Astrocyte (in vitro differentiated cells and primary cell): ENCODE measurements at regions not wholly inside any gene's neighbourhood (a gene's known extent, or its start where the extent isn't known, plus 50 kb on each side); places are given as distances from the start of the nearest gene placed in this dataset.

Experiments
- EZH2 ChIP-seq: IDR thresholded peaks from 2 replicates; pipeline ENCODE4 v1.6.1; 2012; ENCODE audit warnings: mild to moderate bottlenecking, low read length, inconsistent platforms; ENCODE audit not compliant: insufficient read depth
- TF ChIP-seq, protein P1 (sequence below): IDR thresholded peaks from 2 replicates; pipeline ENCODE4 v1.5.1; 2011; ENCODE audit warnings: low read depth, mild to moderate bottlenecking, inconsistent platforms, low read length, moderate library complexity; ENCODE audit not compliant: insufficient read depth

DNA sequence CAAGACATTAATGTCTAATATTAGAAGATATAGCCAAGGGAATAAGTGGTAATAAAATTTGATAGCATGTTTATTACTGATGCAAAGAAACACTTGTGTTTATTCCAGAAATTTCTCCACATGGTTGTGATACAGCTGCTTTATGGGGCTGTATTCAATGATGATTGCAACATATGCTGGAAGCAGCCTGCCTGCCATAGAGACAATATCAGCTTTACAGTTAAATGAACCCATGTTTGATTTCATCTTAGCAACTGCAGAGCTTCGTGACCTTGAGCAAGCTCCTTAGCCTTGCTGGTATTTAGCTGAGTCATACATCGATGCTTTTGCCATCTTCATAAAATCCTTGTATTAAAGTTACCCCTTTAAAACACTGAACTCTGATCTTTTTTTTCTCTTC is 168.1 kb upstream of the STAC start:
- TF ChIP-seq, protein P1, sequence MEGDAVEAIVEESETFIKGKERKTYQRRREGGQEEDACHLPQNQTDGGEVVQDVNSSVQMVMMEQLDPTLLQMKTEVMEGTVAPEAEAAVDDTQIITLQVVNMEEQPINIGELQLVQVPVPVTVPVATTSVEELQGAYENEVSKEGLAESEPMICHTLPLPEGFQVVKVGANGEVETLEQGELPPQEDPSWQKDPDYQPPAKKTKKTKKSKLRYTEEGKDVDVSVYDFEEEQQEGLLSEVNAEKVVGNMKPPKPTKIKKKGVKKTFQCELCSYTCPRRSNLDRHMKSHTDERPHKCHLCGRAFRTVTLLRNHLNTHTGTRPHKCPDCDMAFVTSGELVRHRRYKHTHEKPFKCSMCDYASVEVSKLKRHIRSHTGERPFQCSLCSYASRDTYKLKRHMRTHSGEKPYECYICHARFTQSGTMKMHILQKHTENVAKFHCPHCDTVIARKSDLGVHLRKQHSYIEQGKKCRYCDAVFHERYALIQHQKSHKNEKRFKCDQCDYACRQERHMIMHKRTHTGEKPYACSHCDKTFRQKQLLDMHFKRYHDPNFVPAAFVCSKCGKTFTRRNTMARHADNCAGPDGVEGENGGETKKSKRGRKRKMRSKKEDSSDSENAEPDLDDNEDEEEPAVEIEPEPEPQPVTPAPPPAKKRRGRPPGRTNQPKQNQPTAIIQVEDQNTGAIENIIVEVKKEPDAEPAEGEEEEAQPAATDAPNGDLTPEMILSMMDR: no peak
- TF ChIP-seq EZH2: no peak
